HEK293T (cell line): ENCODE measurements at regions not wholly inside any gene's neighbourhood (a gene's known extent, or its start where the extent isn't known, plus 50 kb on each side); places are given as distances from the start of the nearest gene placed in this dataset.

ENCODE experiments used
- CTCF ChIA-PET: fragments of 350-600 bp; formaldehyde crosslinking; extraction: SDS; loops from one replicate; lab custom pipeline; 2021; ENCODE audit warnings: antibody characterized with exemption, inconsistent platforms; lab: Yijun Ruan, JAX
- POLR2A ChIA-PET: fragments of 350-600 bp; formaldehyde crosslinking; extraction: SDS; loops from one replicate; lab custom pipeline; 2020; ENCODE audit warnings: antibody characterized with exemption, inconsistent platforms; lab: Yijun Ruan, JAX
- DNase-seq: peaks from one replicate; pipeline ENCODE4 v3.0.0; 2012; ENCODE audit warnings: mixed read lengths; ENCODE audit errors: extremely low spot score
- ARNT ChIP-seq: fragments of 450-650 bp; IDR thresholded peaks from 2 replicates; pipeline ENCODE4 v1.6.1; 2017; ENCODE audit warnings: mild to moderate bottlenecking
- BHLHE40 ChIP-seq: fragments of 450-650 bp; IDR thresholded peaks from 2 replicates; pipeline ENCODE4 v1.6.1; 2016; ENCODE audit warnings: mild to moderate bottlenecking, moderate library complexity, borderline replicate concordance
- CTBP1 ChIP-seq: fragments of 450-650 bp; IDR thresholded peaks from 2 replicates; pipeline ENCODE4 v1.6.1; 2016; ENCODE audit warnings: borderline replicate concordance
- ELF4 ChIP-seq: fragments of 450-650 bp; IDR thresholded peaks from 2 replicates; pipeline ENCODE4 v1.6.1; 2017; ENCODE audit warnings: antibody characterized with exemption
- FOXA1 ChIP-seq: fragments of 450-650 bp; IDR thresholded peaks from 2 replicates; pipeline ENCODE4 v1.6.1; 2016; ENCODE audit warnings: mild to moderate bottlenecking
- FOXK2 ChIP-seq: fragments of 450-650 bp; IDR thresholded peaks from 2 replicates; pipeline ENCODE4 v1.6.1; 2016; ENCODE audit warnings: mild to moderate bottlenecking
- FOXM1 ChIP-seq: fragments of 450-650 bp; IDR thresholded peaks from 2 replicates; pipeline ENCODE4 v1.6.1; 2017; ENCODE audit warnings: mild to moderate bottlenecking, borderline replicate concordance
- HDGF ChIP-seq: fragments of 450-650 bp; IDR thresholded peaks from 2 replicates; pipeline ENCODE4 v1.6.1; 2017; ENCODE audit warnings: antibody characterized with exemption, borderline replicate concordance
- L3MBTL2 ChIP-seq: fragments of 450-650 bp; conservative IDR thresholded peaks from 2 replicates; pipeline ENCODE4 v1.6.1; 2016; ENCODE audit warnings: mild to moderate bottlenecking
- LEF1 ChIP-seq: fragments of 450-650 bp; IDR thresholded peaks from 2 replicates; pipeline ENCODE4 v1.6.1; 2017; ENCODE audit warnings: mild to moderate bottlenecking, borderline replicate concordance
- NFRKB ChIP-seq: fragments of 450-650 bp; IDR thresholded peaks from 2 replicates; pipeline ENCODE4 v1.6.1; 2016; ENCODE audit warnings: mild to moderate bottlenecking, moderate library complexity
- SP1 ChIP-seq: fragments of 450-650 bp; IDR thresholded peaks from 2 replicates; pipeline ENCODE4 v1.6.1; 2017
- SUZ12 ChIP-seq: fragments of 450-650 bp; IDR thresholded peaks from 2 replicates; pipeline ENCODE4 v1.6.1; 2016; ENCODE audit warnings: mild to moderate bottlenecking
- TARDBP ChIP-seq: fragments of 450-650 bp; IDR thresholded peaks from 2 replicates; pipeline ENCODE4 v1.6.1; 2016
- ZNF384 ChIP-seq: fragments of 450-650 bp; IDR thresholded peaks from 2 replicates; pipeline ENCODE4 v1.6.1; 2016
- TF ChIP-seq, protein P1 (sequence below): fragments of 450-650 bp; IDR thresholded peaks from 2 replicates; pipeline ENCODE4 v1.6.1; 2016

DNA sequence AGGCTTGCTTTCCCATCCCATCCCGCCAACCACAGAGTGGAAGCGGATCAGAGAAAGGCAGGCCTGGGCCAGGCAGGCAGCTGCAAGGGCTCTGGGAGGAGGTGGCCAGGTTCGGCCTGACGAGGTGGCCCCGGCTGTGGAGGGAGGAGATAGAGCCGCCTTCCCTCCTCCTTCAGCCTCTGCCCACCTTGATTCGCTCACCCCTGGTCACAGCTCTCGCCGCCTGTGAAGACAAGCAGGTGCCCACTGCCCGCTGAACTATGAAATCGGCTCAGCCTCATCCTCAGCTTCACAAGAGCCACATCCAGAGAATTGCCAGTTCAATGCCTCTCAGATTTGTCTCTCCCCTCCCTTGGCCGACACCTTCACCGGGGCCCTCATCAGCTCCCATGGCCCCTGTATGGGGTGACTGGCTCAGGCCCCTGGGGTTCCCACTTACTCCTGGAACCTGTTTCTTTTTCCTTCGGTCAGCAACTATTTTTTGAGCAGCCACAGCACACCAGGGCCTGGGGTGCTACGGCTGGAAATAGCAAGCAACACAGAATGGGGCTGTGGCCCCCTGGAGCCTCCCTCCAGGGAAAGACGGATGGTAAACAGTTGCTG lies 80.0 kb upstream of the CHST15 start:
- DNase-seq = no peak
- TF ChIP-seq SUZ12 (no peak), ARNT (no peak), SP1 (no peak), FOXM1 (no peak), ZNF384 (no peak), NFRKB (no peak), CTBP1 (no peak), BHLHE40 (no peak)
- TF ChIP-seq, protein P1, sequence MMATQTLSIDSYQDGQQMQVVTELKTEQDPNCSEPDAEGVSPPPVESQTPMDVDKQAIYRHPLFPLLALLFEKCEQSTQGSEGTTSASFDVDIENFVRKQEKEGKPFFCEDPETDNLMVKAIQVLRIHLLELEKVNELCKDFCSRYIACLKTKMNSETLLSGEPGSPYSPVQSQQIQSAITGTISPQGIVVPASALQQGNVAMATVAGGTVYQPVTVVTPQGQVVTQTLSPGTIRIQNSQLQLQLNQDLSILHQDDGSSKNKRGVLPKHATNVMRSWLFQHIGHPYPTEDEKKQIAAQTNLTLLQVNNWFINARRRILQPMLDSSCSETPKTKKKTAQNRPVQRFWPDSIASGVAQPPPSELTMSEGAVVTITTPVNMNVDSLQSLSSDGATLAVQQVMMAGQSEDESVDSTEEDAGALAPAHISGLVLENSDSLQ = no peak
- POLR2A ChIA-PET = no interaction called here
- CTCF ChIA-PET = interaction anchor here (0.6 kb wide), 1 partner anchor 46 kb away, joined by 3 read pairs; no protein-coding TSS in a partner anchor

DNA sequence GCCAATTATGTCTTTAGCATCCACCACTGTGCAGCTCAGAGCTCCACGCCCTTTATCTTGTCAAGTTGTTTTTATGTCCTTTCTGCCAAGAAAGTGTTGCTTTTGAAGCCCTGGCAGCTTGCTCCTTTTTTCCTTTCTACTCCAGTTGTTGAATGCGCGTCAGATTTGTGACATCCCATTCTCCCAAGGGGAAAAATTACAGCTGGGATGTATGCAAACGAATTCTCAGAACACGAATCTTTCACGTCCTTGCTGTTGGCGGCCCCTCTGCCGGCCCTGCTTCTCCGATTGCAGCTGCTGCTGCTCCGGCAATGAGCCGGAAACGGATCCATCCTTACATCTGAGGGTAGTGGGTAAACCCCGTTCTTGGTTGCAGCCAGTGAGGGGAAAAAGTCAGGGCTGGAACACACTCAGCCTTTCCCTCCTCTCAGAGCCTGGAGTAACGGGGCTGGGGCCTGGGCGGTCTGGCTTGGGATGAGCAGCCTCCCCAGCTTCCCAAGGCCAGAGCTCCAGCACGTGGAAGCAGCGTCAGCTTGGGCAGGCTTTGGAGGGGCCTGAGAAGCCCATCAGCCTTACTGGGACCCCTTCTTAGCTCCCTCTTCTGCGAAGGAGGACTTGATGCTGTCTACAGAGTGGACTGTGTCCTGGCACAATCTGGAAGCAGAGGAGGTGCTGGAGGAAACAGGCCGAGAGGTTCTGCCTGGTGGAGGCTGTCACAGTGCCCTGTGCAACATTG lies 79.0 kb upstream of the CHST15 start:
- DNase-seq = no peak

DNA sequence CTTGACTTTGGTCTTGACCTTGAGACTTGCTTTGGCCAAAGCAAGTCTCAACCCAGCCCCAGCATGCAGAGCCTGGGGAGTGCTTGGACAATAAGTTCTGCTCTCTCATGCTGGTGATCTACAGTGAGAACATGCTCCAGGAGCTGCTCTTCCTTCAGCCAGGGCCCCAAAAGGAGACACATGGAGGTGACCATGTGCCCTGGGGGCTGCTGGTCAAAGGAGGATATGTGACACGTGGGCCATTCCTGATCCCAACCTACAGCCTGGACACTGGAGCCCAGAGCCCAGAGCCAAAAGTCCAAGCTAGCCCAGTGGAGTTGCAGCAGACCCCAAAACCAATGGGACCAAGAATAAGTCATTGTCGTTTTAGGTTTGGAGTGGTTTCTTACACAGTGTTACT lies 78.2 kb upstream of the CHST15 start:
- ChIA-PET POLR2A (no interaction called here), CTCF (interaction anchor here (1.7 kb wide), 1 partner anchor 177 kb away, joined by 3 read pairs; no protein-coding TSS in a partner anchor)
- DNase-seq = no peak
- no peak for TF ChIP-seq FOXA1
- TF ChIP-seq LEF1 = no peak
- no peak for TF ChIP-seq CTBP1
- TF ChIP-seq FOXK2 = no peak
- no peak for TF ChIP-seq ZNF384
- TF ChIP-seq HDGF = no peak
- no peak for TF ChIP-seq SUZ12
- TF ChIP-seq ELF4 = no peak
- TF ChIP-seq, protein P1 = no peak
- no peak for TF ChIP-seq L3MBTL2
- no peak for TF ChIP-seq TARDBP
- TF ChIP-seq NFRKB = no peak

More for the DNA sequence above, 79.0 kb upstream of the CHST15 start:
- ChIA-PET POLR2A (no interaction called here), CTCF (no interaction called here)
- TF ChIP-seq FOXA1 (no peak), NFRKB (no peak), ELF4 (no peak), BHLHE40 (no peak), LEF1 (no peak), SP1 (no peak), FOXM1 (no peak), TARDBP (no peak), ARNT (no peak), FOXK2 (no peak), ZNF384 (no peak), L3MBTL2 (no peak), SUZ12 (no peak), HDGF (no peak), CTBP1 (no peak)
- TF ChIP-seq, protein P1 = no peak

DNA sequence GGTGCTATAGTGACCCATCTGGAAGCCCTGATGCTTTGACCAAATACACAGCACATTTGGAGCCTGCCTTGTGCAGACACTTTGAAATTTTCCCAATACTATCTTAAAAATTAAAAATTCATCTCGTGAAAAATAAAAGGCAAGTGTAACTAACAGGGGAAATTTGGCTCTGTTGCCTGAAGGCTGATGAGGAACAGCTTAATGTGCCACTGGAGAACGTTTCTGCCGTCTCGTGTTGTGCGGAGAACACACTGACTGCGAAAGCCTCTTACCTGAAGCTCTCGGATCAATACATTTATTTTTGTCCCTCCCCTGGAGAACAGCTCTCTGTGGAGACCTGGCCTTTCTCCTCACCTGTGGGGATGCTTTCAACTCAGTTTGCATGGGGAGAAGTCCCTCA lies 77.2 kb upstream of the CHST15 start:
- TF ChIP-seq, protein P1 = no peak
- TF ChIP-seq TARDBP = no peak
- TF ChIP-seq CTBP1 = no peak
- TF ChIP-seq FOXK2 = no peak
- no peak for TF ChIP-seq L3MBTL2
- no peak for TF ChIP-seq ZNF384
- no peak for TF ChIP-seq FOXM1
- TF ChIP-seq SUZ12 = no peak
- no peak for TF ChIP-seq BHLHE40
- TF ChIP-seq ELF4 = no peak
- TF ChIP-seq NFRKB = no peak
- no peak for TF ChIP-seq FOXA1
- no peak for TF ChIP-seq LEF1
- no peak for TF ChIP-seq ARNT
- no peak for TF ChIP-seq SP1
- ChIA-PET POLR2A (no interaction called here), CTCF (interaction anchor here (1.0 to 1.7 kb wide), 2 partner anchors 176 to 219 kb away, joined by 3 to 4 read pairs; no protein-coding TSS in a partner anchor)
- no peak for DNase-seq

DNA sequence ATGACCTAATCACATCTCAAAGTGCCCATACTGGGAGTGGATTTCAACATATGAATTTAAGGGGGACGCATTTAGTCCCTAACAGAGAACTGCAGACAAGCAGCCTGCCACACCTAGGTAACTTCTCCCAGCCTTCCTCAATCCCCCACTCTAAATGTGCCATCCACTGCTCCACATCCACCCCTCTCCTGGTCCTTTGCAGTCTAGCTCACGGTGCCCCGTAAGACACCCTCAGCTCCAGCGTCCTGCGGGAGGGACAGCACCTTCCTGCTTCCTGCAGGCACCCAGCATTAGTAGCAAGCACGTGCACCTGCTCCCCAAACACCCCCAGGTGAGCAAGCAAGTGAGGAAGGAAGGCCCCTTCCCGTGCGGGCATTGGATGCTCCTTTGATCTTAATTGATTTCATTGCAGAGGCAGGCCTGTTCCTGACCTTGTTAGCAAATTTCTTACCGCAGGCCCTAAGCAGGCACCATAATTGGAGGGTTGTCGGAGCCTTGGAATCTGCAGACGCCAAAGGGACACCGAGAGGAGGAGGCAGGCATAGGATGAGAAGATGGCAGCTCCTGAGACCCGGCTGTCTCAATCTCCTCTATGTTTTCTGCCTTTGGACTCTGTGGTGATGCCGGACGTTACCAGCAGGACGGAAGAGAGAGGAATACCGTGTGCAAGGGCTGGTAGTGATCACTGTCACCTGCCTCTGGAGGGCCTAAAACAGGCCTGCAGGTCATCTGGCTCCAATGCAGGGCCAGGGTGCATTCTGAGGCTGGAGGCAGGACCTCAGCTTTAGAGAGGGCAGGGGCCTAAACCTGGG lies 75.8 kb upstream of the CHST15 start:
- ChIA-PET CTCF (interaction anchor here (1.0 kb wide), 1 partner anchor 220 kb away, joined by 4 read pairs; no protein-coding TSS in a partner anchor), POLR2A (no interaction called here)
- no peak for DNase-seq
- TF ChIP-seq NFRKB = no peak
- no peak for TF ChIP-seq LEF1
- no peak for TF ChIP-seq FOXK2
- TF ChIP-seq ELF4 = no peak
- no peak for TF ChIP-seq FOXA1
- TF ChIP-seq CTBP1 = no peak
- TF ChIP-seq SUZ12 = no peak
- TF ChIP-seq BHLHE40 = no peak
